Keratinocyte (primary cell): ENCODE measurements at regions not wholly inside any gene's neighbourhood (a gene's known extent, or its start where the extent isn't known, plus 50 kb on each side); places are given as distances from the start of the nearest gene placed in this dataset.

Source experiments
- DNase-seq: peaks from one replicate; pipeline ENCODE4 v3.0.0-alpha.2; 2011; ENCODE audit warnings: low read depth, missing footprints, low spot score
- FAIRE-seq: peaks from 2 replicates; lab custom pipeline; 2011; peaks lifted over from hg19 to GRCh38; lab: Jason Lieb, UNC
- H2AFZ ChIP-seq: 2 replicates; pipeline ENCODE4 v1.6.0; 2012; ENCODE audit warnings: low read length, control low read depth, inconsistent platforms; ENCODE audit not compliant: control insufficient read depth
- H3K27ac ChIP-seq: 2 replicates; pipeline ENCODE4 v1.5.1; 2011; ENCODE audit warnings: low read length; ENCODE audit not compliant: control insufficient read depth, insufficient read depth
- H3K27me3 ChIP-seq: 3 replicates; pipeline ENCODE4 v1.6.0; 2011; ENCODE audit warnings: low read length; ENCODE audit not compliant: control insufficient read depth, insufficient read depth; ENCODE audit errors: extremely low read depth
- H3K36me3 ChIP-seq, 2 experiments: 2 replicates in 1 of 2; 3 replicates in 1 of 2; pipeline ENCODE4 v1.5.1; 2011; ENCODE audit warnings: low read length in 2 of 2, mild to moderate bottlenecking in 1 of 2; ENCODE audit not compliant: control insufficient read depth in 2 of 2, insufficient read depth in 2 of 2; ENCODE audit errors: extremely low read depth in 1 of 2
- H3K4me1 ChIP-seq: 3 replicates; pipeline ENCODE4 v1.5.1; 2011; ENCODE audit warnings: low read length; ENCODE audit not compliant: control insufficient read depth, insufficient read depth; ENCODE audit errors: extremely low read depth
- H3K4me2 ChIP-seq: 3 replicates; pipeline ENCODE4 v1.6.0; 2011; ENCODE audit warnings: low read depth, low read length; ENCODE audit not compliant: control insufficient read depth, insufficient read depth; ENCODE audit errors: extremely low read depth
- H3K4me3 ChIP-seq, 3 experiments: fragments of 200-600 bp in 1 of 3; sonication (generic) in 1 of 3; 2 replicates in 2 of 3; 3 replicates in 1 of 3; pipeline ENCODE4 v1.5.1; 2011 to 2016; ENCODE audit warnings: low read length in 3 of 3, mild to moderate bottlenecking in 3 of 3, control low read depth in 2 of 3, inconsistent platforms in 1 of 3, low read depth in 1 of 3, mixed read lengths in 1 of 3, mixed run types in 1 of 3, moderate library complexity in 1 of 3; ENCODE audit not compliant: control insufficient read depth in 2 of 3, insufficient read depth in 2 of 3; ENCODE audit errors: extremely low read depth in 1 of 3
- H3K79me2 ChIP-seq: 2 replicates; pipeline ENCODE4 v1.6.0; 2012; ENCODE audit warnings: low read length; ENCODE audit not compliant: control insufficient read depth, insufficient read depth
- H3K9ac ChIP-seq: 3 replicates; pipeline ENCODE4 v1.6.0; 2011; ENCODE audit warnings: low read length; ENCODE audit not compliant: control insufficient read depth, insufficient read depth; ENCODE audit errors: extremely low read depth
- H3K9me1 ChIP-seq: 3 replicates; pipeline ENCODE4 v1.6.0; 2011; ENCODE audit warnings: low read length; ENCODE audit not compliant: control insufficient read depth, insufficient read depth; ENCODE audit errors: extremely low read depth
- H3K9me3 ChIP-seq: 2 replicates; pipeline ENCODE4 v1.5.1; 2012; ENCODE audit warnings: low read depth, low read length; ENCODE audit not compliant: control insufficient read depth
- H4K20me1 ChIP-seq: 3 replicates; pipeline ENCODE4 v1.6.0; 2011; ENCODE audit warnings: low read length; ENCODE audit not compliant: control insufficient read depth, insufficient read depth; ENCODE audit errors: extremely low read depth
- EZH2 ChIP-seq: IDR thresholded peaks from one replicate; pipeline ENCODE4 v1.6.1; 2012; ENCODE audit warnings: inconsistent platforms, mild to moderate bottlenecking, low read length, moderate library complexity
- dilution Hi-C: fragments of 300-500 bp; cut with MboI; formaldehyde crosslinking; loops from one replicate; pipeline ENCODE4 v1.7.0; 2020; ENCODE audit warnings: low sequenced_read_pairs; ENCODE audit not compliant: extremely low pct_ligation_motif_present
- TF ChIP-seq, protein P1 (sequence below), 3 experiments: IDR thresholded peaks in 1 of 3; conservative IDR thresholded peaks in 1 of 3; optimal IDR thresholded peaks in 1 of 3; 2 replicates in 2 of 3; 3 replicates in 1 of 3; pipeline versions ENCODE3 to v1.5.1; 2011; ENCODE audit warnings: low read length in 3 of 3, mild to moderate bottlenecking in 3 of 3, moderate library complexity in 2 of 3, control low read depth in 1 of 3, inconsistent platforms in 1 of 3; ENCODE audit not compliant: insufficient read depth in 2 of 3; ENCODE audit errors: extremely low read depth in 1 of 3

GRCh38 chr6:14290041-14290771 is 172.6 kb downstream of the CD83 start:
- no peak overlapping the region for H3K9ac ChIP-seq
- dilution Hi-C loops, result no loop called here
- FAIRE-seq, result no peak
- H3K4me1 ChIP-seq, result peaks cover 15% of the 10 kb centered on the region
- H3K27ac ChIP-seq, result no peak overlapping the region
- no peaks in the 10 kb centered on the region for H3K9me1 ChIP-seq
- H3K9me3 ChIP-seq, result no peaks in the 10 kb centered on the region
- H3K4me2 ChIP-seq, result no peak overlapping the region
- no peaks in the 10 kb centered on the region for H4K20me1 ChIP-seq
- H2AFZ ChIP-seq, result no peak overlapping the region
- H3K36me3 ChIP-seq, result no peaks in the 10 kb centered on the region
- no peak for TF ChIP-seq EZH2
- TF ChIP-seq, protein P1, sequence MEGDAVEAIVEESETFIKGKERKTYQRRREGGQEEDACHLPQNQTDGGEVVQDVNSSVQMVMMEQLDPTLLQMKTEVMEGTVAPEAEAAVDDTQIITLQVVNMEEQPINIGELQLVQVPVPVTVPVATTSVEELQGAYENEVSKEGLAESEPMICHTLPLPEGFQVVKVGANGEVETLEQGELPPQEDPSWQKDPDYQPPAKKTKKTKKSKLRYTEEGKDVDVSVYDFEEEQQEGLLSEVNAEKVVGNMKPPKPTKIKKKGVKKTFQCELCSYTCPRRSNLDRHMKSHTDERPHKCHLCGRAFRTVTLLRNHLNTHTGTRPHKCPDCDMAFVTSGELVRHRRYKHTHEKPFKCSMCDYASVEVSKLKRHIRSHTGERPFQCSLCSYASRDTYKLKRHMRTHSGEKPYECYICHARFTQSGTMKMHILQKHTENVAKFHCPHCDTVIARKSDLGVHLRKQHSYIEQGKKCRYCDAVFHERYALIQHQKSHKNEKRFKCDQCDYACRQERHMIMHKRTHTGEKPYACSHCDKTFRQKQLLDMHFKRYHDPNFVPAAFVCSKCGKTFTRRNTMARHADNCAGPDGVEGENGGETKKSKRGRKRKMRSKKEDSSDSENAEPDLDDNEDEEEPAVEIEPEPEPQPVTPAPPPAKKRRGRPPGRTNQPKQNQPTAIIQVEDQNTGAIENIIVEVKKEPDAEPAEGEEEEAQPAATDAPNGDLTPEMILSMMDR (optimal IDR thresholded peaks at IDR 0.05 in 1 of 3, IDR thresholded peaks at IDR 0.05 in 1 of 3, conservative IDR thresholded peaks at IDR 0.05 in 1 of 3; ENCODE audit: extremely low read depth in 1 of 3, insufficient read depth in 2 of 3, low read length in 3 of 3), result no peak
- H3K4me3 ChIP-seq, result no peak overlapping the region
- no peak for DNase-seq
- no peaks in the 10 kb centered on the region for H3K79me2 ChIP-seq
- no peaks in the 10 kb centered on the region for H3K27me3 ChIP-seq

GRCh38 chr6:14290772-14291330 is 173.3 kb downstream of the CD83 start:
- H4K20me1 ChIP-seq, result no peaks in the 10 kb centered on the region
- H3K9ac ChIP-seq, result no peak overlapping the region
- no peak overlapping the region for H2AFZ ChIP-seq
- peaks cover 12% of the 10 kb centered on the region for H3K4me1 ChIP-seq
- no peaks in the 10 kb centered on the region for H3K79me2 ChIP-seq
- H3K9me1 ChIP-seq, result no peaks in the 10 kb centered on the region
- dilution Hi-C loops, result no loop called here
- H3K4me2 ChIP-seq, result no peak overlapping the region
- H3K4me3 ChIP-seq, result no peak overlapping the region
- no peaks in the 10 kb centered on the region for H3K27me3 ChIP-seq
- H3K27ac ChIP-seq, result no peak overlapping the region
- no peaks in the 10 kb centered on the region for H3K36me3 ChIP-seq
- FAIRE-seq (no peak), DNase-seq (no peak)
- no peaks in the 10 kb centered on the region for H3K9me3 ChIP-seq
- TF ChIP-seq EZH2, result no peak
- TF ChIP-seq, protein P1 (optimal IDR thresholded peaks at IDR 0.05 in 1 of 3, IDR thresholded peaks at IDR 0.05 in 1 of 3, conservative IDR thresholded peaks at IDR 0.05 in 1 of 3; ENCODE audit: extremely low read depth in 1 of 3, insufficient read depth in 2 of 3, low read length in 3 of 3), result no peak
